IMR-90 (cell line): ENCODE measurements at regions not wholly inside any gene's neighbourhood (a gene's known extent, or its start where the extent isn't known, plus 50 kb on each side); places are given as distances from the start of the nearest gene placed in this dataset.

Experiments used
- ATAC-seq: fragments of 200-7000 bp; cut with Tn5 transposase; 2 replicates; pipeline ENCODE4 v1.9.1; 2020; ENCODE audit warnings: low read depth, mild to moderate bottlenecking, moderate library complexity
- BruUV-seq: library from RNA; stranded (reverse); fragments of 400-500 nt; replicated peaks from 2 replicates; lab custom pipeline; 2021; lab: Mats Ljungman, UMichigan
- CTCF ChIA-PET: fragments of 300-600 bp; formaldehyde crosslinking; extraction: SDS; loops from one replicate; lab custom pipeline; 2021; ENCODE audit warnings: antibody characterized with exemption; lab: Yijun Ruan, JAX
- POLR2A ChIA-PET: fragments of 300-600 bp; sonication (Branson Sonifier 250); formaldehyde crosslinking; loops from one replicate; lab custom pipeline; 2022; ENCODE audit warnings: antibody characterized with exemption; ENCODE audit not compliant: unreplicated experiment; lab: Charles Lee
- DNase-seq: peaks from one replicate; pipeline ENCODE4 v3.0.0; 2013
- H2AFZ ChIP-seq: replicated peaks from 2 replicates; pipeline ENCODE3; 2013; ENCODE audit warnings: low read length, mild to moderate bottlenecking; ENCODE audit not compliant: poor library complexity
- H2AK5ac ChIP-seq: 2 replicates; pipeline ENCODE4 v1.6.1; 2013; ENCODE audit warnings: low read depth, low read length, inconsistent platforms
- H2AK9ac ChIP-seq: replicated peaks from 2 replicates; pipeline ENCODE3; 2013; ENCODE audit warnings: mild to moderate bottlenecking, low read depth, low read length, moderate library complexity; ENCODE audit not compliant: poor library complexity
- H2BK120ac ChIP-seq: 2 replicates; pipeline ENCODE4 v1.6.1; 2013; ENCODE audit warnings: low read depth, low read length, inconsistent platforms
- H2BK15ac ChIP-seq: 3 replicates; pipeline ENCODE4 v1.6.1; 2013; ENCODE audit warnings: low read depth, low read length, inconsistent platforms
- H2BK20ac ChIP-seq: 2 replicates; pipeline ENCODE4 v1.6.1; 2013; ENCODE audit warnings: low read depth, mild to moderate bottlenecking, inconsistent platforms, low read length, moderate library complexity
- H2BK5ac ChIP-seq: 2 replicates; pipeline ENCODE4 v1.6.1; 2013; ENCODE audit warnings: mild to moderate bottlenecking, low read depth, low read length, inconsistent platforms; ENCODE audit not compliant: poor library complexity, severe bottlenecking
- H3K14ac ChIP-seq: replicated peaks from 2 replicates; pipeline ENCODE4 v1.6.1; 2013; ENCODE audit warnings: low read depth, low read length, inconsistent platforms
- H3K18ac ChIP-seq: 2 replicates; pipeline ENCODE4 v1.6.1; 2013; ENCODE audit warnings: low read depth, low read length, control low read depth
- H3K23ac ChIP-seq: 2 replicates; pipeline ENCODE4 v1.6.1; 2013; ENCODE audit warnings: low read depth, low read length, inconsistent platforms
- H3K27ac ChIP-seq: 2 replicates; pipeline ENCODE4 v1.5.1; 2013; ENCODE audit warnings: mild to moderate bottlenecking, control low read depth, low read length; ENCODE audit not compliant: insufficient read depth
- H3K27me3 ChIP-seq: 2 replicates; pipeline ENCODE4 v1.6.1; 2013; ENCODE audit warnings: low read length; ENCODE audit not compliant: control insufficient read depth, insufficient read depth
- H3K36me3 ChIP-seq: 2 replicates; pipeline ENCODE4 v1.6.1; 2013; ENCODE audit warnings: low read length, mixed read lengths; ENCODE audit not compliant: control insufficient read depth, insufficient read depth
- H3K4ac ChIP-seq: 2 replicates; pipeline ENCODE4 v1.6.1; 2013; ENCODE audit warnings: low read depth, low read length, inconsistent platforms
- H3K4me1 ChIP-seq: 2 replicates; pipeline ENCODE4 v1.6.1; 2013; ENCODE audit warnings: low read length, mixed read lengths; ENCODE audit not compliant: control insufficient read depth, insufficient read depth
- H3K4me2 ChIP-seq: 2 replicates; pipeline ENCODE4 v1.6.1; 2013; ENCODE audit warnings: low read depth, mild to moderate bottlenecking, control low read depth, low read length, moderate library complexity
- H3K4me3 ChIP-seq: 2 replicates; pipeline ENCODE4 v1.5.1; 2013; ENCODE audit warnings: low read depth, mild to moderate bottlenecking, control low read depth, low read length, moderate library complexity; ENCODE audit not compliant: insufficient read depth
- H3K56ac ChIP-seq: 2 replicates; pipeline ENCODE4 v1.6.1; 2013; ENCODE audit warnings: low read length, inconsistent platforms; ENCODE audit not compliant: insufficient read depth; ENCODE audit errors: extremely low read depth
- H3K79me1 ChIP-seq, 2 experiments: 2 replicates each; pipeline ENCODE4 v1.6.1; 2013; ENCODE audit warnings: low read length in 2 of 2, inconsistent platforms in 1 of 2, low read depth in 1 of 2
- H3K9ac ChIP-seq: 2 replicates; pipeline ENCODE4 v1.6.1; 2013; ENCODE audit warnings: low read depth, low read length, control low read depth
- H3K9me1 ChIP-seq: 2 replicates; pipeline ENCODE4 v1.6.1; 2013; ENCODE audit warnings: low read length, inconsistent platforms; ENCODE audit not compliant: insufficient read depth
- H3K9me3 ChIP-seq: 2 replicates; pipeline ENCODE4 v1.6.1; 2013; ENCODE audit warnings: low read length; ENCODE audit not compliant: control insufficient read depth, insufficient read depth
- H4K20me1 ChIP-seq: 2 replicates; pipeline ENCODE4 v1.6.1; 2013; ENCODE audit warnings: low read length, inconsistent platforms; ENCODE audit not compliant: insufficient read depth
- H4K5ac ChIP-seq: 2 replicates; pipeline ENCODE4 v1.6.1; 2013; ENCODE audit warnings: mild to moderate bottlenecking, low read depth, low read length, control low read depth
- H4K8ac ChIP-seq, 2 experiments: 2 replicates each; pipeline ENCODE4 v1.6.1; 2013; ENCODE audit warnings: low read depth in 2 of 2, low read length in 2 of 2, control low read depth in 1 of 2, inconsistent platforms in 1 of 2
- H4K91ac ChIP-seq: 2 replicates; pipeline ENCODE4 v1.6.1; 2013; ENCODE audit warnings: low read depth, low read length, inconsistent platforms; ENCODE audit not compliant: insufficient read depth
- BHLHE40 ChIP-seq: fragments of 150-350 bp; IDR thresholded peaks from 2 replicates; pipeline ENCODE4 v1.6.1; 2016; ENCODE audit warnings: mild to moderate bottlenecking, low read depth, low read length
- CEBPB ChIP-seq: IDR thresholded peaks from 2 replicates; pipeline ENCODE4 v1.6.1; 2012; ENCODE audit warnings: low read depth, low read length, improper control_type of control experiment
- CHD1 ChIP-seq: IDR thresholded peaks from 2 replicates; pipeline ENCODE4 v1.6.1; 2012; ENCODE audit warnings: low read depth, low read length, improper control_type of control experiment
- ELK1 ChIP-seq: fragments of 150-350 bp; IDR thresholded peaks from 2 replicates; pipeline ENCODE4 v1.6.1; 2016; ENCODE audit warnings: low read depth, mild to moderate bottlenecking, low read length, moderate library complexity, borderline replicate concordance
- FOS ChIP-seq: fragments of 150-350 bp; IDR thresholded peaks from 2 replicates; pipeline ENCODE4 v1.6.1; 2016; ENCODE audit warnings: low read depth, low read length
- MAFK ChIP-seq: IDR thresholded peaks from 2 replicates; pipeline ENCODE4 v1.6.1; 2012; ENCODE audit warnings: low read depth, low read length, improper control_type of control experiment
- MAZ ChIP-seq: IDR thresholded peaks from 2 replicates; pipeline ENCODE4 v1.6.1; 2012; ENCODE audit warnings: low read depth, mild to moderate bottlenecking, low read length, improper control_type of control experiment, moderate library complexity, borderline replicate concordance
- MXI1 ChIP-seq: IDR thresholded peaks from 2 replicates; pipeline ENCODE4 v1.6.1; 2012; ENCODE audit warnings: low read depth, mild to moderate bottlenecking, low read length, moderate library complexity, borderline replicate concordance
- NFE2L2 ChIP-seq: fragments of 150-350 bp; IDR thresholded peaks from 2 replicates; pipeline ENCODE4 v1.6.1; 2016; ENCODE audit warnings: low read depth, mild to moderate bottlenecking, low read length
- POLR2A ChIP-seq: IDR thresholded peaks from 2 replicates; pipeline ENCODE4 v1.6.1; 2012; ENCODE audit warnings: mild to moderate bottlenecking, low read depth, low read length
- RAD21 ChIP-seq: IDR thresholded peaks from 2 replicates; pipeline ENCODE4 v1.6.1; 2012; ENCODE audit warnings: low read length, improper control_type of control experiment
- RCOR1 ChIP-seq: IDR thresholded peaks from 2 replicates; pipeline ENCODE4 v1.6.1; 2012; ENCODE audit warnings: mild to moderate bottlenecking, low read length, improper control_type of control experiment; ENCODE audit not compliant: insufficient replicate concordance
- RFX5 ChIP-seq: IDR thresholded peaks from 2 replicates; pipeline ENCODE4 v1.8.0; 2012; ENCODE audit warnings: low read depth, mild to moderate bottlenecking, low read length, moderate library complexity
- SMC3 ChIP-seq: fragments of 150-350 bp; IDR thresholded peaks from 2 replicates; pipeline ENCODE4 v1.6.1; 2016; ENCODE audit warnings: low read depth, mild to moderate bottlenecking, antibody characterized with exemption, low read length, moderate library complexity
- USF2 ChIP-seq: fragments of 150-350 bp; IDR thresholded peaks from 2 replicates; pipeline ENCODE4 v1.6.1; 2017; ENCODE audit warnings: mild to moderate bottlenecking, antibody characterized with exemption, low read length, low read depth
- WGBS, 2 experiments: methylation state at CpG; one replicate each; pipeline versions ENCODE4 v1.1.5 to v1.1.7; 2013; ENCODE audit warnings: missing lambda C conversion rate in 2 of 2; ENCODE audit not compliant: insufficient read length in 1 of 2; ENCODE audit errors: extremely low coverage in 2 of 2; 5-methylcytosine and 5-hydroxymethylcytosine counted together
- dilution Hi-C: fragments of 300-500 bp; cut with HindIII; formaldehyde crosslinking; loops from one replicate; pipeline ENCODE4 v1.14.3; 2018; ENCODE audit warnings: low sequenced_read_pairs; ENCODE audit not compliant: unreplicated experiment
- in situ Hi-C: fragments of 300-500 bp; cut with MboI; formaldehyde crosslinking; loops from 3 replicates; pipeline ENCODE4 v1.14.3; 2019; ENCODE audit warnings: low sequenced_read_pairs, inconsistent platforms, mixed read lengths
- intact Hi-C: fragments of 100-400 bp; cut with micrococcal nuclease; formaldehyde crosslinking; loops from 2 replicates; pipeline ENCODE4 v1.10.0; 2022
- TF ChIP-seq, protein P1 (sequence below): conservative IDR thresholded peaks from 2 replicates; pipeline ENCODE4 v1.5.1; 2012; ENCODE audit warnings: mild to moderate bottlenecking, low read depth, low read length, improper control_type of control experiment

- H2AFZ ChIP-seq = no peak overlapping the region
- POLR2A ChIA-PET = no interaction called here
- WGBS, 2 experiments = no CpG with 5 or more reads among the region's 4 CpGs
- H4K5ac ChIP-seq = no peak overlapping the region
- no peak overlapping the region for H4K91ac ChIP-seq
- H4K20me1 ChIP-seq = no peaks in the 10 kb centered on the region
- no peak overlapping the region for H3K4ac ChIP-seq
- H3K18ac ChIP-seq = no peak overlapping the region
- H3K4me1 ChIP-seq = no peaks in the 10 kb centered on the region
- no peak overlapping the region for H3K4me2 ChIP-seq
- H3K36me3 ChIP-seq = no peaks in the 10 kb centered on the region
- no peak overlapping the region for H3K56ac ChIP-seq
- no peak overlapping the region for H2AK5ac ChIP-seq
- ATAC-seq = no peak; the same call in 1 of the 2 replicates
- dilution Hi-C loops = no loop called here
- H3K23ac ChIP-seq = no peak overlapping the region
- no peaks in the 10 kb centered on the region for H3K9me1 ChIP-seq
- H2AK9ac ChIP-seq = no peak overlapping the region
- intact Hi-C loops = no loop called here
- no peak overlapping the region for H3K27ac ChIP-seq
- no peak overlapping the region for H3K9ac ChIP-seq
- no peaks in the 10 kb centered on the region for H3K27me3 ChIP-seq
- H2BK20ac ChIP-seq = no peak overlapping the region
- CTCF ChIA-PET = interaction anchor here (0.6 kb wide), 1 partner anchor 1645 kb away, joined by 3 read pairs; no protein-coding TSS in a partner anchor
- no TSS peak for BruUV-seq
- no peak overlapping the region for H3K14ac ChIP-seq
- no peaks in the 10 kb centered on the region for H3K79me1 ChIP-seq
- in situ Hi-C loops = no loop called here
- TF ChIP-seq CHD1 (no peak), FOS (no peak), MXI1 (no peak), NFE2L2 (no peak), SMC3 (no peak), ELK1 (no peak), RCOR1 (no peak), POLR2A (no peak), BHLHE40 (no peak), CEBPB (no peak), RFX5 (no peak), MAFK (no peak), MAZ (no peak), RAD21 (no peak), USF2 (no peak)
- TF ChIP-seq, protein P1, sequence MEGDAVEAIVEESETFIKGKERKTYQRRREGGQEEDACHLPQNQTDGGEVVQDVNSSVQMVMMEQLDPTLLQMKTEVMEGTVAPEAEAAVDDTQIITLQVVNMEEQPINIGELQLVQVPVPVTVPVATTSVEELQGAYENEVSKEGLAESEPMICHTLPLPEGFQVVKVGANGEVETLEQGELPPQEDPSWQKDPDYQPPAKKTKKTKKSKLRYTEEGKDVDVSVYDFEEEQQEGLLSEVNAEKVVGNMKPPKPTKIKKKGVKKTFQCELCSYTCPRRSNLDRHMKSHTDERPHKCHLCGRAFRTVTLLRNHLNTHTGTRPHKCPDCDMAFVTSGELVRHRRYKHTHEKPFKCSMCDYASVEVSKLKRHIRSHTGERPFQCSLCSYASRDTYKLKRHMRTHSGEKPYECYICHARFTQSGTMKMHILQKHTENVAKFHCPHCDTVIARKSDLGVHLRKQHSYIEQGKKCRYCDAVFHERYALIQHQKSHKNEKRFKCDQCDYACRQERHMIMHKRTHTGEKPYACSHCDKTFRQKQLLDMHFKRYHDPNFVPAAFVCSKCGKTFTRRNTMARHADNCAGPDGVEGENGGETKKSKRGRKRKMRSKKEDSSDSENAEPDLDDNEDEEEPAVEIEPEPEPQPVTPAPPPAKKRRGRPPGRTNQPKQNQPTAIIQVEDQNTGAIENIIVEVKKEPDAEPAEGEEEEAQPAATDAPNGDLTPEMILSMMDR = no peak
- H2BK5ac ChIP-seq = no peak overlapping the region
- no peak overlapping the region for H4K8ac ChIP-seq
- no peak overlapping the region for H2BK15ac ChIP-seq
- H3K9me3 ChIP-seq = no peaks in the 10 kb centered on the region
- H3K4me3 ChIP-seq = no peak overlapping the region
- DNase-seq = peak; percentile 11
- H2BK120ac ChIP-seq = no peak overlapping the region
Observed at GRCh38 chr2:219783359-219783975, 156.0 kb downstream of the SLC4A3 start.
